Fibroblast of skin of right quadriceps (primary cell): ENCODE measurements at regions not wholly inside any gene's neighbourhood (a gene's known extent, or its start where the extent isn't known, plus 50 kb on each side); places are given as distances from the start of the nearest gene placed in this dataset.
"Not testable (repeated sequence)": the region's sequence is repeated elsewhere in the genome, so short reads cannot be mapped to it uniquely, and the experiment has no call there.

Source experiments
- DNase-seq: peaks from one replicate; pipeline ENCODE4 v3.0.0-alpha.2; 2013

GRCh38 chr1:187641463-187641862 is 812.7 kb downstream of the PLA2G4A start:
- no peak for DNase-seq

DNA sequence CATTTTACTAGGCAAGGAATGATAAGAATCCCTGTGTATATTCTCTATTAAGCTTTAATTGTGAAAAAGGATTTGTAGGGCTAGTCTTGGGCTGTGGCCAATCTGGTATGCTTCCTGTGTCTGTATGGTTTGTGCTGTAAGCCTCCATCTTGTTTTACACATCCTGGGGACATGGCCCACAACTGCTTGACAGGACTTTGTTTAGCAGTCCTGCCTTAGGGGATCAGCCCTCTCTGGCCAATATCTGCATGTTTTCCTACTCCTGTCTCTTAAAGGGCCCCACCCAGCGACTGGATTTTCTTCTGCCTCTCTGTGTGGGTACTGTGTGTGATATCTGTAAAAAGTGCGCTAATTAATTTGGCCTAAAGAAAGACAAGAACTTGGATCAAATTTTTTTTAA is 813.2 kb downstream of the PLA2G4A start:
- DNase-seq = no peak

- no peak for DNase-seq
These were observed 816.9 kb downstream of the PLA2G4A start for GRCh38 chr1:187645651-187646050.

GRCh38 chr1:187646536-187647107 is 817.9 kb downstream of the PLA2G4A start:
- DNase-seq = no peak

GRCh38 chr1:187648091-187648490 is 819.3 kb downstream of the PLA2G4A start:
- DNase-seq = no peak

- no peak for DNase-seq
These were observed 825.9 kb downstream of the PLA2G4A start for GRCh38 chr1:187654635-187655034.

GRCh38 chr1:187655104-187655503 is 826.4 kb downstream of the PLA2G4A start:
- DNase-seq = peak; percentile 3

- no peak for DNase-seq
These were observed 836.7 kb downstream of the PLA2G4A start for GRCh38 chr1:187665483-187665882.

DNA sequence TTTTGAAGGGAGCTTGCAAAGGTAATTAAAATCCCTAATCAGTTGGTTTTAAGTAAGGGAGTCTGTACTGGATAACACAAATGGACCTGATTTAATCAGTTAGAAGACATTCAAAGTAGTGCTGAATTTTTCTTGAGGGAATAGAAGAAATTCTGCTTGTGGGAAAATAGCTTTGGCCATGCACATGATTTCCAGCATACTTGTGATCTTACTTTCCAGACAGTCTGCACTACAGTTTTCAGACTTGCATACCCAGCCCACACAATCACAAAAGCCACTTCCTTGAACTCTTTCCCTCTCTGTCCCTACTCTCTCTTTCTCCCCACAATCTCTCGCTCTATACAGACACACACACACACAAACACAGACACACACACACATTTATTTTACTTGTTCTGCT is 852.1 kb downstream of the PLA2G4A start:
- peak; percentile 51 for DNase-seq

- DNase-seq = no peak
These were observed 853.4 kb downstream of the PLA2G4A start for GRCh38 chr1:187682112-187682511.

DNA sequence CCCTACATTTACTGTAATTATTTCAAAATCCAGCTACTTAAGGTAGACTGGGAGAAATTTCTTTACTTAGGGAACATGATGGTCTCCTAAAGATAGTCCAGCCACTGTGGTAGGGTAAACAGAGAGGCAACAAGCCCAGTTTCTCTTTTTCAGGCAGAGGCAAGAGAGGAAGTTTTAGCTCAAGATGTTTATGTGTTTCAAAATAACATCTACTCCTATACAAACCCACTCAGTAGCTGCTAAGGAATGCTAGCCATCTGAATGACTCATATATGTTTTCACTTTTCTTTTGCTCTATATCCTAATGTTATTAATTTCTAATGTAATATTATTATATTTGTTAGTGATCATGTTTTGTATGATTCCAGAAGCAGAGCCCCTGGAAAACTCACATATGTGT is 856.6 kb downstream of the PLA2G4A start:
- peak; percentile 62 for DNase-seq

- peak; percentile 80 for DNase-seq
These were observed 860.4 kb downstream of the PLA2G4A start for GRCh38 chr1:187689129-187689528.

DNA sequence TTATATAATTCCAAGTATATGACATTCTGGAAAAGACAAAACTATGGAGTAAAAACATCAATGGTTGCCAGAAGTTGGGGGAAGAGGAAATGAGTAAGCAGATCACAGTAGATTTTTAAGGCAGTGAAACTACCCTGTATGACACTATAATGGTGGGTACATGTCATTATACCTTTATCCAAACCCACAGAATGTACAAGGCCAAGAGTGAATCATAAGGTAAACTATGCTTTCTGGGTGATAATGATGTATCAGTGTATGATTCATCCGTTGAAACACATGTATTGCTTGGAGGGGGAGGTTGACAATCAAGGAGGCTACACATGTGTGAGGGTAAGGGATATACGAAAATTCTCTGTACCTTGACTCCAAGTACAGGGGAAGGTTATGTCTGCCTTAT is 862.7 kb downstream of the PLA2G4A start:
- DNase-seq = peak; percentile 98

- no peak for DNase-seq
These were observed 864.0 kb downstream of the PLA2G4A start for GRCh38 chr1:187692799-187693198.

DNA sequence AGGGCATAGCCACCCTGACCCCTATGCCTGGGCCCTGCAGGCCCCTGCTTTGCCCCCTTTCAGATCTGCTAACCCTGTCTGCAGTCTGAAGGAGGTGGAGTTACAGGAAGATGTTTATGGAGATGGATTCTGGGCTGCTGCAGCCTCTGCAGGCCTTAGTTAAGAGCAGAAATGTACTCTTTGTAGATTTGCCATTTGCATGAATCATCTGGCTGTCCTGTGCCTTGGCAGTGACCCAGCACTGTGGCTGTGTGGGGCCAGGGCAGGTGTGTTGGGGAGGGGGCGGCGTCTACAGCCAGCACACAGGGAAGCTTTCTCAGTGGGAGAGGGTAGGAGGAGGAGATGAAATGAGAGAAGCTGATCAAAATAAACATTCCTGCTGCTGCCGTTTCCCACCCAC is 867.3 kb downstream of the PLA2G4A start:
- DNase-seq = peak; percentile 16

- DNase-seq = not testable (repeated sequence)
These were observed 874.7 kb downstream of the PLA2G4A start for GRCh38 chr1:187703138-187704130.

- no peak for DNase-seq
These were observed 885.7 kb downstream of the PLA2G4A start for GRCh38 chr1:187714470-187714869.

DNA sequence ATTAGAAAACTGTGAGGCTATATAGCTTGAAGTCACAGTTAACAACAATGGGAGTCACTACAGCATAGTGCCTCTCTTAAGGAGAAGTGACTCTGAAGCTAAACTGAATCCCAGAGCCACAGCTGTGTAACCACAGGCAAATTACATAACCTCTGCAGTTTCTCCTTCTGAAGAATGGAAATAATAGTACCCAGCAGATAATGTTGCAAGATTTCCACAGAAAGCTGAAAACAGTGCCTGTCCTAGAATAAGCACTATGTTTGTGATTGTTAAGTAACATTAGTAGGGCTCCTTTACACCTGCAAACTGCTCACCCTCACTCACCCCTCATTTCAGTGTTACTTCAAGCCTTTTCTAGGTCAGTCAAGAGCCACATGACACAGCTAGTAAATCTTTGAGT is 886.7 kb downstream of the PLA2G4A start:
- no peak for DNase-seq

GRCh38 chr1:187716160-187716559 is 887.4 kb downstream of the PLA2G4A start:
- no peak for DNase-seq

DNA sequence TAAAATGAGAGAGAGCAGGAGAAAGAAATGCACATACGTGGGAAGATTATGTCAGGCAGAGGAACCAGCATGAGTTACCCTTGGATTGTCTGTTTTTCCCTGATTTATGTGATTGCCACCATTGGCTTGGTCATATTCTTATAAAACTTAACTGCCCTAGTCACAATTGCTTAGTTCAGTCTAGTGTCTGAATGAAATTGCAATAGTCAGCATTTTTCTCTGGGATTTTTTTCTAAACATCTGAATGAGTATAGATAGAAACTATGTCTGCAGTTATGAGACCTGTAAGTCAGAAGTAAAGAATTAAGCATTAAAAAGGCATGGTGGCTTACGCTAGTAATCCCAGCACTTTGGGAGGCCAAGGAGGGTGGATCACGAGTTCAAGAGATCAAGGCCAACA is 889.8 kb downstream of the PLA2G4A start:
- no peak for DNase-seq

DNA sequence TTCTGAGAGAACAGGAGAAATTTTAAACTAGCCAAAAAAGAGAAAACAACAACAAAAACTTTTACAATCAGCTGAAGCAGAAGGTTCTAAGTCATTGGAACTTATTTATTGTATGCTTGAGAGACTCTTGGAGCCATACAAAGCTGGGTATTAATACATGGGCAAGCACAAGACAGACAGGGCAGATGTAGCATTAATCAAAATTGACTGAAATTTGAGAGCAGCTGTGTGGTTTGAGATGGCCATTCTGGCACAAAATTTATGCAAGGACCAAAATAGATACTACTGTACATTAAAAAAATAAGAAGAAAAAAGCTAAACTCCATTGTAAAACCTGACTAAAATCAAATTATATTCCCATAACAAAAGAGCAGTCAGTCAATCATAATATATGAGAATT is 892.5 kb downstream of the PLA2G4A start:
- no peak for DNase-seq

GRCh38 chr1:187725216-187725615 is 896.5 kb downstream of the PLA2G4A start:
- DNase-seq = no peak

- DNase-seq = no peak
These were observed 904.5 kb downstream of the PLA2G4A start for GRCh38 chr1:187733232-187733631.

GRCh38 chr1:187734427-187734826 is 905.7 kb downstream of the PLA2G4A start:
- DNase-seq = no peak
